BJ (cell line): ENCODE measurements at regions not wholly inside any gene's neighbourhood (a gene's known extent, or its start where the extent isn't known, plus 50 kb on each side); places are given as distances from the start of the nearest gene placed in this dataset.
"Not testable (repeated sequence)": the region's sequence is repeated elsewhere in the genome, so short reads cannot be mapped to it uniquely, and the experiment has no call there.

Experiments used
- CTCF ChIA-PET: fragments of 350-600 bp; formaldehyde crosslinking; extraction: SDS; loops from one replicate; lab custom pipeline; 2021; ENCODE audit warnings: antibody characterized with exemption, inconsistent platforms; lab: Yijun Ruan, JAX
- POLR2A ChIA-PET: fragments of 300-600 bp; sonication (Branson Sonifier 250); formaldehyde crosslinking; extraction: SDS; loops from one replicate; lab custom pipeline; 2021; ENCODE audit warnings: antibody characterized with exemption; lab: Charles Lee
- DNase-seq: peaks from one replicate; pipeline ENCODE4 v3.0.0-alpha.2; 2011; ENCODE audit warnings: low read depth
- H3K27me3 ChIP-seq: 2 replicates; pipeline ENCODE4 v1.6.0; 2011; ENCODE audit warnings: low read length; ENCODE audit not compliant: control insufficient read depth, insufficient read depth
- H3K36me3 ChIP-seq: 2 replicates; pipeline ENCODE4 v1.5.1; 2011; ENCODE audit warnings: low read length; ENCODE audit not compliant: control insufficient read depth, insufficient read depth
- H3K4me3 ChIP-seq: 2 replicates; pipeline ENCODE4 v1.5.1; 2011; ENCODE audit warnings: low read depth, mild to moderate bottlenecking, control low read depth, low read length
- TF ChIP-seq, protein P1 (sequence below): IDR thresholded peaks from 2 replicates; pipeline ENCODE4 v1.5.1; 2011; ENCODE audit warnings: low read depth, mild to moderate bottlenecking, control low read depth, inconsistent platforms, low read length, moderate library complexity; ENCODE audit not compliant: insufficient read depth

DNA sequence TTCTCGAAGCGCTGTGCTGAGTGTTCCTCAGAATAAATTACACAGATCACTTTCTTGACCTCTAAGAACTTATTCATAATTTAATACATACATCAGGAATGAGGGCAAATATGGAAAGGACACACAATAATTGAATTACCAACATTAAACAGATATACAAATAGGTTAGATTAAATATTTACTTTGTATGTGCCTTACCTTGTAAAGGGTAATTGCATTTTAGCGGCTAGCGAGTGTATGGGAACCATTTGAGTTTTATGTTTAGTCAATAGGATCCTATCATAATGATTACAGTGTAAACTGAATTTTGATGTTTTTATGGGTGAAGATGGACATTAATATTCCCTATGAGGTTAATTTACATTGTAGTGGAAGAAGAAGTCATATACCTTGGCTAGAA lies 1187.1 kb upstream of the WWC1 start:
- no peak for DNase-seq
- no peak overlapping the region for H3K4me3 ChIP-seq
- CTCF ChIA-PET = no interaction called here
- TF ChIP-seq, protein P1, sequence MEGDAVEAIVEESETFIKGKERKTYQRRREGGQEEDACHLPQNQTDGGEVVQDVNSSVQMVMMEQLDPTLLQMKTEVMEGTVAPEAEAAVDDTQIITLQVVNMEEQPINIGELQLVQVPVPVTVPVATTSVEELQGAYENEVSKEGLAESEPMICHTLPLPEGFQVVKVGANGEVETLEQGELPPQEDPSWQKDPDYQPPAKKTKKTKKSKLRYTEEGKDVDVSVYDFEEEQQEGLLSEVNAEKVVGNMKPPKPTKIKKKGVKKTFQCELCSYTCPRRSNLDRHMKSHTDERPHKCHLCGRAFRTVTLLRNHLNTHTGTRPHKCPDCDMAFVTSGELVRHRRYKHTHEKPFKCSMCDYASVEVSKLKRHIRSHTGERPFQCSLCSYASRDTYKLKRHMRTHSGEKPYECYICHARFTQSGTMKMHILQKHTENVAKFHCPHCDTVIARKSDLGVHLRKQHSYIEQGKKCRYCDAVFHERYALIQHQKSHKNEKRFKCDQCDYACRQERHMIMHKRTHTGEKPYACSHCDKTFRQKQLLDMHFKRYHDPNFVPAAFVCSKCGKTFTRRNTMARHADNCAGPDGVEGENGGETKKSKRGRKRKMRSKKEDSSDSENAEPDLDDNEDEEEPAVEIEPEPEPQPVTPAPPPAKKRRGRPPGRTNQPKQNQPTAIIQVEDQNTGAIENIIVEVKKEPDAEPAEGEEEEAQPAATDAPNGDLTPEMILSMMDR = no peak
- H3K27me3 ChIP-seq = no peaks in the 10 kb centered on the region
- no peaks in the 10 kb centered on the region for H3K36me3 ChIP-seq
- POLR2A ChIA-PET = no interaction called here

DNA sequence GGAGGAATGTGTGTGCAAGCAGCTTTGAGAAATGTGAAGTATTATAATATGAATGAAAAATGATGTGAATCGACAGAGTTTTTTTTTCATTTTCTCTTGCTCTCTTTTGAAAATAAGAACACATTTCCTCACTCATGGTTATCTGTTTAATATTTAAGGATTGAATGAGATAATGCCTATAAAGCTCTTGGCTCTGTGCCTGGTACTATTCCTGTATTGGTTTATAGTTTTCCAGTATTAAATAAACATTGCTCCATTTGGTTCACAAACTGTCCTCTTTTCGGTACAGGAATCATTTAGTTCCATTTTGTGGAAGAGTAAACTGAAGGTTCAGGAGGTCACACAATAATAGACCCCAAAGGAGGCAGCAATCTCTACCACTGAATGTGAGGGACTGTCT lies 1185.5 kb upstream of the WWC1 start:
- POLR2A ChIA-PET = no interaction called here
- H3K36me3 ChIP-seq = no peaks in the 10 kb centered on the region
- no peak overlapping the region for H3K4me3 ChIP-seq
- TF ChIP-seq, protein P1 = no peak
- DNase-seq = no peak
- H3K27me3 ChIP-seq = no peaks in the 10 kb centered on the region
- CTCF ChIA-PET = no interaction called here

DNA sequence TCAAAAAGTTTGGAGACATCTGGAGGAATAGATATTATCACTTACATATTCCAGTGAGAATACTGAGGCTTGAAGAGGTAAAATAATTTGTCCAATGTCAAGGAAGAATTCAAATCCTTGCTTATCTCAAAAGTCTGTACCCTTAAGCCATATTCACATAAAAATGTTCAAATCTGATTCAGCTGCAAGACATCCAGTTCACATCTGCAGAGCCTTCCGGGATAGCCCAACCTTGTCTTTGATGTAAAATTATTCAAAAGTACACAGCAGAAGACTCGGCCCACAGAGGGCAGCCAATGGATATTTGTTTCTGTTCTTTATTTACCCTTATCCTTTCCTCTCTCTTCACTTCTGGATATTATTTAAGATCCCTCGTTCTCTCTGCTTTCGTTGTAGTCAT lies 1183.8 kb upstream of the WWC1 start:
- CTCF ChIA-PET = no interaction called here
- no peak for DNase-seq
- H3K27me3 ChIP-seq = no peaks in the 10 kb centered on the region
- TF ChIP-seq, protein P1 = no peak
- no peaks in the 10 kb centered on the region for H3K36me3 ChIP-seq
- H3K4me3 ChIP-seq = no peak overlapping the region
- POLR2A ChIA-PET = no interaction called here

DNA sequence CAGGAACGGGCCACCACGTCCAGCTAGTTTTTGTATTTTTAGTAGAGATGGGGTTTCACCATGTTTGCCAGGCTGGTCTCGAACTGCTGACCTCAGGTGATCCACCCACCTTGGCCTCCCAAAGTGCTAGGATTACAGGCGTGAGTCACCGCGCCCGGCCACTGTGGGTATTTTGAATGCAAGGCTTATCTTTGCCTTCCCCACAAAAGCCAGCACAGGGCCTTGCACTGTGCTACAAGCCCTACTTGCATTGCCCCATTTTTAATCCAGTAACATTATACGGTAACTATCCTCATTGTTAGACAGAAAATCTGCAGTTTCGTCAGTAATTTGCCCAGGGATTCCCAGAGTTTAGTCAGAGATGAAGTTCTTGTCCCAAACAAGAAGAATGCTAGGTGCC lies 1183.2 kb upstream of the WWC1 start:
- POLR2A ChIA-PET, H3K4me3 ChIP-seq, CTCF ChIA-PET, H3K36me3 ChIP-seq, H3K27me3 ChIP-seq, DNase-seq: not testable (repeated sequence)

DNA sequence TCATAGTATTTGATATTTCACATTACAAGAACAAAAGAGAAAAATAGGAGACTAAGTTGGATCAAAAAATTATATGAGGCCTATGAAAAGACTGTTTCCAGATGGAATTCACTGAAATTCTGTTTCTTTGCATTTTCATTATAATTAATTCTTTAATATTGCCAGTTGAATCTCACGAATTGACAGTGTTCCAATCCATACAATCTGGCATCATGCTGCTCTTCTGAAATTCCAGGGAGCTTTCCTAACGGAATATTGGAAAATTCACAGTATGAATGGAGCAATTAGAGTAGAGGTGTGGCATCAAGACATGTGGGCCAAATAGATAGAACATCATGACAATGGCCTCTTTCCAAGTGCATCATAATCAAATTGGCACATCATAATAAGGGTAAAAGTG lies 1178.9 kb upstream of the WWC1 start:
- DNase-seq = no peak
- TF ChIP-seq, protein P1 = no peak
- Histone ChIP-seq H3K36me3 (no peaks in the 10 kb centered on the region), H3K27me3 (no peaks in the 10 kb centered on the region), H3K4me3 (no peak overlapping the region)
- ChIA-PET CTCF (no interaction called here), POLR2A (no interaction called here)

DNA sequence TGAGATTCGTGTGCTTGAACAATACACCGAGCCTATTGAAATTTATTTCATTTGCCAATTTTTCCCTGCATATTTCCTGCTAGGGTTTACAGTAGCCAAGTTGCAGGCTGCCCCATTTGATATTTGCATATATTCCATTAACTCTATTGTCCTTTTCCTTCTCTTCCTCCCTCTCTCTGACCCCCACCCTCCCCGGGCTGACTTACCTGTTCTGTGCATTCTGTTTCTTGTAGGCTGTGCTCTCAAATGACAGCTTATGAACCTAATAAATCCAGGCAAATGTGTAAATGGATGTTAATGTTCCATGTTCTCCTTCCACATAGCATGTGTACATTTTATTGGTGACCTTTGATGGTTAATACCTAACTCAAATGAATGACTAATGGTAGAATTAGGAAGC lies 1169.2 kb upstream of the WWC1 start:
- no peak for DNase-seq
- TF ChIP-seq, protein P1 = no peak
- no peak overlapping the region for H3K4me3 ChIP-seq
- ChIA-PET POLR2A (no interaction called here), CTCF (interaction anchor here (0.5 kb wide), 1 partner anchor 236 kb away, joined by 3 read pairs; no protein-coding TSS in a partner anchor)
- no peaks in the 10 kb centered on the region for H3K36me3 ChIP-seq
- H3K27me3 ChIP-seq = no peaks in the 10 kb centered on the region
